ENCODE measurements at regions not wholly inside any gene's neighbourhood (a gene's known extent, or its start where the extent isn't known, plus 50 kb on each side); places are given as distances from the start of the nearest gene placed in this dataset.

DNA sequence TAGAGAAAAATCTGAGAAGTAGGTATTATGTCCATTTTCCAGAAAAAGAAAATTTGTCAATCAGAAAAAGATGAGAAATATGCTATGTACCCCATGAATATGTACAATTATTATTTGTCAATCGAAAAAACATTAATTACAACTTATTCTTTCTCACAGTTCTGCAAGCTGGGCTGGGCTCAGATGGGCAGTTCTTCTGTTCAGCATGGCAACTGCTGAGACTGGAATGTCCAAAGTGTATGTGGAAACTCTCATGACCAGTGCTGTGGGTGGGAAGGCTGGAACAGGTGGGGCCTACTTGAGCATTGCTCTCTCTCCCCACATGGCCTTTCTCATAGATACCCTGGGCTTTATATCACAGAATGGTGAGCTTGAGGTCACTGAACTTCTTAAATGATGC is 450.3 kb upstream of the TBX3 start:
- no peak for DNase-seq
- H3K4me3 Mint-ChIP-seq (ENCODE audit: low read depth, unreplicated experiment), result no peak overlapping the region
- peaks cover 23% of the 10 kb centered on the region for H3K9me3 Mint-ChIP-seq (ENCODE audit: low read depth, unreplicated experiment)
- TF ChIP-seq, protein P1, sequence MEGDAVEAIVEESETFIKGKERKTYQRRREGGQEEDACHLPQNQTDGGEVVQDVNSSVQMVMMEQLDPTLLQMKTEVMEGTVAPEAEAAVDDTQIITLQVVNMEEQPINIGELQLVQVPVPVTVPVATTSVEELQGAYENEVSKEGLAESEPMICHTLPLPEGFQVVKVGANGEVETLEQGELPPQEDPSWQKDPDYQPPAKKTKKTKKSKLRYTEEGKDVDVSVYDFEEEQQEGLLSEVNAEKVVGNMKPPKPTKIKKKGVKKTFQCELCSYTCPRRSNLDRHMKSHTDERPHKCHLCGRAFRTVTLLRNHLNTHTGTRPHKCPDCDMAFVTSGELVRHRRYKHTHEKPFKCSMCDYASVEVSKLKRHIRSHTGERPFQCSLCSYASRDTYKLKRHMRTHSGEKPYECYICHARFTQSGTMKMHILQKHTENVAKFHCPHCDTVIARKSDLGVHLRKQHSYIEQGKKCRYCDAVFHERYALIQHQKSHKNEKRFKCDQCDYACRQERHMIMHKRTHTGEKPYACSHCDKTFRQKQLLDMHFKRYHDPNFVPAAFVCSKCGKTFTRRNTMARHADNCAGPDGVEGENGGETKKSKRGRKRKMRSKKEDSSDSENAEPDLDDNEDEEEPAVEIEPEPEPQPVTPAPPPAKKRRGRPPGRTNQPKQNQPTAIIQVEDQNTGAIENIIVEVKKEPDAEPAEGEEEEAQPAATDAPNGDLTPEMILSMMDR (IDR thresholded peaks at IDR 0.05; ENCODE audit: unreplicated experiment), result no peak
- H3K36me3 Mint-ChIP-seq (ENCODE audit: insufficient read depth, unreplicated experiment), result no peaks in the 10 kb centered on the region
- no TSS peak for BruUV-seq (replicated peaks)
- intact Hi-C loops (cut with micrococcal nuclease; ENCODE audit: unreplicated experiment), result no loop called here
- no peaks in the 10 kb centered on the region for H3K27me3 Mint-ChIP-seq (ENCODE audit: unreplicated experiment)
- H3K27ac Mint-ChIP-seq (ENCODE audit: unreplicated experiment), result no peak overlapping the region
- no peaks in the 10 kb centered on the region for H3K4me1 Mint-ChIP-seq (ENCODE audit: low read depth, unreplicated experiment)
- CTCF ChIA-PET, result no interaction called here

- no peak for DNase-seq
These were observed 448.9 kb upstream of the TBX3 start for GRCh38 chr12:115132905-115133304.

GRCh38 chr12:115132145-115132544 is 448.2 kb upstream of the TBX3 start:
- CTCF ChIA-PET, result no interaction called here
- peaks cover 26% of the 10 kb centered on the region for H3K9me3 Mint-ChIP-seq (ENCODE audit: low read depth, unreplicated experiment)
- H3K27me3 Mint-ChIP-seq (ENCODE audit: unreplicated experiment), result no peaks in the 10 kb centered on the region
- intact Hi-C loops (cut with micrococcal nuclease; ENCODE audit: unreplicated experiment), result no loop called here
- H3K4me1 Mint-ChIP-seq (ENCODE audit: low read depth, unreplicated experiment), result no peaks in the 10 kb centered on the region
- no peak for DNase-seq
- H3K36me3 Mint-ChIP-seq (ENCODE audit: insufficient read depth, unreplicated experiment), result no peaks in the 10 kb centered on the region
- no peak overlapping the region for H3K27ac Mint-ChIP-seq (ENCODE audit: unreplicated experiment)
- H3K4me3 Mint-ChIP-seq (ENCODE audit: low read depth, unreplicated experiment), result no peak overlapping the region
- TF ChIP-seq, protein P1 (IDR thresholded peaks at IDR 0.05; ENCODE audit: unreplicated experiment), result no peak
- BruUV-seq (replicated peaks), result no TSS peak

More at GRCh38 chr12:115132905-115133304, 448.9 kb upstream of the TBX3 start:
- TF ChIP-seq, protein P1 (IDR thresholded peaks at IDR 0.05; ENCODE audit: unreplicated experiment), result no peak
- Mint-ChIP-seq H3K36me3 (ENCODE audit: insufficient read depth, unreplicated experiment) (no peaks in the 10 kb centered on the region), H3K4me3 (ENCODE audit: low read depth, unreplicated experiment) (no peak overlapping the region), H3K4me1 (ENCODE audit: low read depth, unreplicated experiment) (no peaks in the 10 kb centered on the region), H3K27me3 (ENCODE audit: unreplicated experiment) (no peaks in the 10 kb centered on the region), H3K9me3 (ENCODE audit: low read depth, unreplicated experiment) (peaks cover 25% of the 10 kb centered on the region), H3K27ac (ENCODE audit: unreplicated experiment) (no peak overlapping the region)
- CTCF ChIA-PET, result no interaction called here
- intact Hi-C loops (cut with micrococcal nuclease; ENCODE audit: unreplicated experiment), result no loop called here
- BruUV-seq (replicated peaks), result no TSS peak

- H3K9me3 Mint-ChIP-seq (ENCODE audit: low read depth, unreplicated experiment), result peaks cover 27% of the 10 kb centered on the region
- H3K36me3 Mint-ChIP-seq (ENCODE audit: insufficient read depth, unreplicated experiment), result no peaks in the 10 kb centered on the region
- TF ChIP-seq, protein P1 (IDR thresholded peaks at IDR 0.05; ENCODE audit: unreplicated experiment), result no peak
- no peak overlapping the region for H3K4me3 Mint-ChIP-seq (ENCODE audit: low read depth, unreplicated experiment)
- no peak overlapping the region for H3K27ac Mint-ChIP-seq (ENCODE audit: unreplicated experiment)
- intact Hi-C loops (cut with micrococcal nuclease; ENCODE audit: unreplicated experiment), result no loop called here
- CTCF ChIA-PET, result no interaction called here
- no peak for DNase-seq
- no TSS peak for BruUV-seq (replicated peaks)
- H3K4me1 Mint-ChIP-seq (ENCODE audit: low read depth, unreplicated experiment), result no peaks in the 10 kb centered on the region
- H3K27me3 Mint-ChIP-seq (ENCODE audit: unreplicated experiment), result no peaks in the 10 kb centered on the region
These were observed 445.8 kb upstream of the TBX3 start for GRCh38 chr12:115129727-115130126.

DNA sequence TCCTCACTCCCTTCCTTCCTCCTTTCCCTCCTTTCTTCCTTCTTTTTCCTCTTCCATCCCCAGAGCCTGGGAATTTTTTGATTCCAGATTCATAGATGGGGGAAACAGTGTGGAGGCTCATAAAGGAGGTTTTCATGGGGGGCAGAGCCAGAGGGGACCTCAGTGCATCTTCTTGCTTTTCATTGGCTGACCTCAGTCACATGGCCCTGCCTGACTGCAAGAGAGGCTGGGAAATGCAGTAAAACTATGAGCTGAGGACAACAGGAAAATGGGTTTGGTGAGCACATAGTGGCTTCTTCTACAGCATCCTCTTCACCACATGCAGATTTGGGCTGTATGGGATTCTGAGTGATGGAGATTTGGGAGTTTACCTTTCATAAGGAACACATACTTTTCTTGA is 437.1 kb upstream of the TBX3 start:
- no peak for DNase-seq
- TF ChIP-seq, protein P1 (IDR thresholded peaks at IDR 0.05; ENCODE audit: unreplicated experiment), result no peak
- Mint-ChIP-seq H3K27ac (ENCODE audit: unreplicated experiment) (no peak overlapping the region), H3K4me3 (ENCODE audit: low read depth, unreplicated experiment) (no peak overlapping the region), H3K4me1 (ENCODE audit: low read depth, unreplicated experiment) (no peaks in the 10 kb centered on the region), H3K27me3 (ENCODE audit: unreplicated experiment) (no peaks in the 10 kb centered on the region), H3K9me3 (ENCODE audit: low read depth, unreplicated experiment) (peaks cover 22% of the 10 kb centered on the region), H3K36me3 (ENCODE audit: insufficient read depth, unreplicated experiment) (no peaks in the 10 kb centered on the region)
- CTCF ChIA-PET, result no interaction called here
- intact Hi-C loops (cut with micrococcal nuclease; ENCODE audit: unreplicated experiment), result no loop called here
- BruUV-seq (replicated peaks), result no TSS peak

Measured in Calu3 (cell line).